ENCODE measurements at regions not wholly inside any gene's neighbourhood (a gene's known extent, or its start where the extent isn't known, plus 50 kb on each side); places are given as distances from the start of the nearest gene placed in this dataset.
"Not testable (repeated sequence)": the region's sequence is repeated elsewhere in the genome, so short reads cannot be mapped to it uniquely, and the experiment has no call there.

DNA sequence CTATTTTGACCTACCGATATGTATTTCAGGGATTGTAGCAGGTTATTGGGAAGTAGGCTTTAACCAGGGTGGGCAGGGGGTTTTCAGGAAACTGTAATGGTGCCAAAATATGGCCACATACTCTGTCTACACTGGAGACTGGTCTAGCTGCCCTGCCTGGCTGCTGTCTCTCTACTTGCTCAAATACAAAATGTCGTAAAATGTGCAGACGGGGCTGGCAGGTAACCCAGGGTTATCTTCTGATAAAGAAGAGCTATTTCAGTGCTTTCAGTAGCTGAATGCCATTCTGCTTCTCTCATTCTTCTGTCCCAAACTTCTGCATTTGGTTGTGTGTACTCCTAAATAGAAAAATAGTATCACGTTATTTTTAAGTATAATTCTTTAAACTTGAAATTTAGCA is 616.2 kb downstream of the EPM2A start:
- DNase-seq (ENCODE audit: low read depth): no peak

DNA sequence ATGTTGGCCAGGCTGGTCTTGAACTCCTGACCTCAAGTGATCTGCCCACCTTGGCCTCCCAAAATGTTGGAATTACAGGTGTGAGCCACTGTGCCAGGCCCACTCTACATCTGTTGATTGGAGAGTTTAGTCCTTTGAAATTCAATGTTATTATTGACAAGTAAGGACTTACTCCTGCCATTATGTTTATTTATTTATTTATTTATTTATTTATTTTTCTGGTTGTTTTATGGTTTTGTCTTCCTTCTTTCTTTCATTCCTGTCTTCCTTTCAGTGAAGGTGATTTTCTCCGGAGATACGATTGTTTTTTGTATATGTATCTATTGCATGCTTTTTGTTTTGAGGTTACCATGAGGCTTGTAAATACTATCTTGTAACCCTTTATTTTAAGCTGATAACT is 602.6 kb downstream of the EPM2A start:
- no peak for DNase-seq (ENCODE audit: low read depth)

DNA sequence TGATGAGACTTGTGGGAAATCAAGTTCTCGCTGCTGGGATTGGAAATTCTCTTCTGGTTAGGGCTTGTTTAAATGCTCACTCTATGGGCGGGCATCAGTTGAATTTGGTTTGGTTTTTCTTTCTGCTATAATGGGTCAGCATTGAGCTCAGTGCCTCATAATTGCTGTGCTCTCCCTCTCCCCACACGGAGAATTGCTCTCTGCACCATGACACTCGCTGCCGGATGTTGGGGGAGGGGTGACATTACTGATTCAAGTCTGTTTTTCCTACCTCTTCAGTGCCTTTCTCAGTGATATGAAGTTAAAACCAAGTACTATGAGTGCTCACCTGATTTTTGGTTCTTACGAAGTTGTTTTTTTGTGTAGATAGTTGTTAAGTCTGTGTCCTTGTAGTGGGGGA is 599.6 kb downstream of the EPM2A start:
- DNase-seq (ENCODE audit: low read depth): no peak

DNA sequence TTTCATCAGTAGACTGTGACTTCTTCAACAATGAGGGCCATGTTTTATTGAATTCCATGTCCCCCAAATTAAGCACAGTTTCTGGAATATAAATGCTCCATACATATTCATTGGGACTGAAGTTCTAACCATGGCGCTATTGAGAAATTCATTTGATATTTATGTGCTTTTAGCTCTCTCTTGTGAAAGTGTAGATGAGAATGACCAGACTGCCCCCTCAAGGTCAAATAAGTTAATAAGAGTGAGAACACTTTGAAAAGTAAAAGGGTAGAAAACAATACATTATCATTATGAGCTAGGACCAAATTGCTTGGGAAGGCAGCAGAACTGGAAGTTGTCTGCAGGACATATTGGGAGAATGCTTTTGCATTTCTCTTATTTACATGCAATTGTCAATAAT is 597.9 kb downstream of the EPM2A start:
- peak; percentile 58 for DNase-seq (ENCODE audit: low read depth)

DNA sequence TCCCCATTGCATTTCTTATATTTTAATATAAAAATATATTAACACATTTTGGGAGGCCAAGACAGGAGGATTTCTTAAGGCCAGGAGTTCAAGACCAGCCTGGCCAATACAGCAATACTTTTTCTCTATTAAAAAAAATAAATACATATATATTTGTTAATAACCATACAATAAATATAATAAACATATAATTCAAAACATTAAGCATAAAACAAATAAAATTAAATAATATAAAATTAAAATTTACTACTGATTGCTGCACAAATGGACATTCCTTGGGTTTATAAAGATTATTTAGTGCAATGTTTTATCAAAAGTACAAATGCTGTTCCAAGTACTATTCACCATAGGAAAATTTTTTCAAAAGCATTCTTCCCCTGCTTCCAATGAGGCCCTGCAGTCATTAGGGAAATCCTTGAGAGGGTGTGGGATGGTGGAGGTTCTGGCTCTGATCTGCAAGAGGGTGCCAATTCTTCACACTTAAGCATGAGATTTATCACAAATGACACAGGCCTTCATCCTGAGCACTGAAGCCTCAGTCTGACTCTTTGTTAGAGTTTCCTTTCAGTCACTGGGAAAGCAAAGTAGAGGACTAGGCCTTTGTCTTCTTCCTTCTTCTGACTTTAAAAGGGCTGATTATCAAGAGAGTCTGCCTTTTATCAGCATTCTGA is 596.7 kb downstream of the EPM2A start:
- DNase-seq (ENCODE audit: low read depth): no peak

DNA sequence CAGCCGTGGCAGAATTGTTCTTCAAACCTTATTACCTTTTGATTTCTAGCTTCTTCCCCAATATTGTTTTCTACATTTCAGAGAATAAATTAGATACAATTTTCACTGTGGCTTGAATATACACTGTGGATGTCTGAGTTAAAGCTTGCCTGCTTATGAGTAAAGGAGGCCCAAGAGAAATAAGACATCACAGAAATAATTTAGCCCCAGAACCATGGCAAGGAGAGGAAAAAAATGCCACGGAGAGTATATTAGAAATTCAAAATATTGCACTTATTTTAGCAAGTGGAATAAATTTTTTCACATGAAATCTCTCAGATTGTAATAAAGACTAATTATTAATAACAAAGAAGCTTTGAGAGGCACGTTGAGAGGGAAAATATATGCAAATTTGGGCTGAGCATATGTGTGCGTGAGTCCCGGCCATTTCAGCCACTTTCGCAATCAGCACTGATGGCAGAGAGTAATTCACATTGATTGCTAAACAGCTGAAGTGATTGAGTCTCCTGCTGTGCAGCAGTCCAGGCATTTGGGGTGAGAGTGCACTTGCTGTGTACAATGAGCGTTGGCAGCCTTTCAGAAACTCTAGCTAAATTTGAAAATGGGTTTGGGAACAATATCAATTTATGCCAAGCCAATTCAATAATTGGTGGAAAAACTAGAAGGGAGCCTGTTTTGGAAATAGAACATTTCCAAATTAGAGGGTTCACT is 596.0 kb downstream of the EPM2A start:
- peak; percentile 86 for DNase-seq (ENCODE audit: low read depth)

DNA sequence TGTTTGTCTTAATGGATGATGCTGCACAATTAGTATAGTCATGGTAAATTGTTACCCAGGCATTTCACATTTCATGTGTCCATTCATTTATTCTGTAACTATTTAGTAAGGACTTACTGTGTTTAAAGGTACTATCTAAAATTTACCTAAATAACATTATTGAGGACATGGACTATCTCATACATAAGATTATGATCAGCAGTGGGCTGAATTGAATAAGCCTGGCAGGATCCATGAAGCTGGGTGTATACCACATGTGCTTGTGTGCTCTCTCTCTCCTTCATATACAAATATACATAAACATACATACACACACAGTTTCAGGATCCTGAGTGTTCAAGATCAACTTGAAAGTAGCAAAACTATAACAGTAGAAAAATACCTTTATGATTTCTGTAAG is 595.4 kb downstream of the EPM2A start:
- no peak for DNase-seq (ENCODE audit: low read depth)

DNA sequence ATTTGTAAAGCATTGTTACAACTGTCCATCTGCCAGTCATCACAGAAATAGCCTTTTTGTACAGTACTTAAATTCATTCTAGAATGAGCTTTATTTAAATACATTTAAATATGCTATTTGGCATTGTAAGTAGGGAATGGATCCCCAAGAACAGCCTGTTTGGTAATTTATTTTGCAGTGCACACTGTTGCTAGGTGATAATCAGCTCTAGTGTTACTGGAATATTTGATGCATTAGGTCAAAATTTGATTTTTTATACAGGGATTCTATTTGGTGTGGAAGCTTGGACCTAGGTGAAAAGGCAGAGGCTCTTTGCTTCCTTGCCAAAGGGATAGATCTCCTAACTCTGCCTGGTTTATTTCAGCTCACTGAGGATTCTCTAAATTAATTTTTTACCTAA is 593.7 kb downstream of the EPM2A start:
- no peak for DNase-seq (ENCODE audit: low read depth)

DNA sequence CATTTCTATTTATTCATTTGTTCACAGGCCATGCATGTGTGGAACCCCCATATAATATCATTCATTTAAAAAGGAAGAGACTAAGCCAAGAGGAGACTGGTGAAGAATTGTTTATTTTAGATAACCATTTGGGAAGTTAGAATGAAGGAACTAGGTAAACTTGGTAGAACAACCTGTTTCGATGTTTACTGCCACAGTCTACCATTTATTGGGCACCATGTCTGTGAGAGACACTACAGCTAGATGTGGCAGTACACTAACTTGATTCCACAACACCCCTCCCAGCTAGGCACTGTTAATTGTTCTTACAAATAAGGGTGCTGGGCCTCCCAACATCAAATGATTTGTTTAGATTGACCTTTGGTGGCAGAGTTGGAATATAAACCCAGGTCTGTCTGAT is 592.4 kb downstream of the EPM2A start:
- DNase-seq (ENCODE audit: low read depth): no peak

DNA sequence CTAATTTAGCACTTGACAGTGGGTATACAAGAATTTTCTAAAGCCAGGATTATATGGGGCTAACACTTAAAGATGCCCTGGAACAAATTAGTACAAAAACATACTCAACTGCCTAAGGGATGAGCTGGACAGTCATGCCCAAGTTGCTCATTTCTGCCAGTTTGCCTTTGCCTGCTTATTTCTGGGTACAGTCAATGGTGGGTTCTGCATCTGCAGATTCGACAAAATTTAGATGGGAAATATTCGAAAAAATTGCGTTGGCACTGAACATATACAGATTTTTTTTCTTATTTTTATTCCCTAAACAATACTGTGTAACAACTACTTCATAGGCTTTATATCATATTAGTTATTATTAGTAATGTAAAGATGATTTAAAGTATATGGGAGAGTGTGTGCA is 591.9 kb downstream of the EPM2A start:
- DNase-seq (ENCODE audit: low read depth): no peak

DNA sequence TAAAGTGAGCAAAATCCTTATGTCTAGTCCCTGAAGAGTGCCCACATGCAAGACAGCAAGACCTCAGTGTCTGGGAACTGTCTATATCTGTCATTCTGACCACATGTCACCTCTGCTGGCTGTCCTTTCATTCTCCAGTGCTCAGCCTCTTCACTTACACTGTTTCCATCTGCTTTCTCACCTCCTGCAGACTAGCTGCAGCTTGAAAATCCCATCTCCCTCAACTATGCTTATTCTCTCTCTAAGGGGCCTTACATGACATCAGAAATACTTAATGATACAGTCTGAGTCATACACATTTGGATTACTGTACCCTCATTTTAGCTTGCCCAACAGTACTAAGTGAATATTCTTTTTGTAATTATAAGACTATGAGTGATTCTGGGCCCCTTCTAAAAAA is 587.8 kb downstream of the EPM2A start:
- DNase-seq (ENCODE audit: low read depth): peak; percentile 78

DNA sequence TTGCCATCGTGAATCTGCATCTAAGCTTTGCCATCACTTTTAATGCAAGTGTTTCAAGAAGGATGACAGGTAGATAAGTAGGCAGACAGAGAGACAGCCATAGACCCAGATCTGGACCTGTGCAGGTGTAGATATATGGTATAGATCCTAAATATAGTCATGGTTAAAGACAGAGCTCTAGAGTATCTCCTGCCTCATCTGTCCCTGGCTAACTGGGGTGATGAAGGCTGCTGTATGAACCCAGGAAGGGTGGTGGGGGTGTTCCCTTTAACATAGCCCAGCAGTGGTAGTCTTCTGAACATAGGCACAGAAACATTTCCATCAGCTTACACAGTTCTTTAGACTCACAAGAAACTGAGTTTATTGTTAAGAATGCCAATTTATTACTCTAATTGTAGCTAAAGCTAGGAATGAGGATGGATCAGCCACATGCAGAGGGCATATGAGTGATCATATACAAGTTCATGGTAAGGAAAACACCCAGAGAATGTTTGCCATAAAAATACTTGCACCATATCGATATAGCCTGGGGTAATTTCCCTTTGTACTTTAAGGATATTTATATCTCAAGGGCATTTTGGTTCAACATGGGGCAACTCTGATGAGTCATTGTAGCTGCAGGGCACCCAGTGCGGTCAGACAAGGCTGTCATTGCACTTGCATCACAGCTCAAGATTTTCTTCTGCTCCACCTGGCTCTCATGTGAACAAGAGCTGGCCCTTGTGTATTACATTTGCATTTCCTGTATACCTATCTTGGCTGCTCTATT is 587.2 kb downstream of the EPM2A start:
- peak; percentile 95 for DNase-seq (ENCODE audit: low read depth)

DNA sequence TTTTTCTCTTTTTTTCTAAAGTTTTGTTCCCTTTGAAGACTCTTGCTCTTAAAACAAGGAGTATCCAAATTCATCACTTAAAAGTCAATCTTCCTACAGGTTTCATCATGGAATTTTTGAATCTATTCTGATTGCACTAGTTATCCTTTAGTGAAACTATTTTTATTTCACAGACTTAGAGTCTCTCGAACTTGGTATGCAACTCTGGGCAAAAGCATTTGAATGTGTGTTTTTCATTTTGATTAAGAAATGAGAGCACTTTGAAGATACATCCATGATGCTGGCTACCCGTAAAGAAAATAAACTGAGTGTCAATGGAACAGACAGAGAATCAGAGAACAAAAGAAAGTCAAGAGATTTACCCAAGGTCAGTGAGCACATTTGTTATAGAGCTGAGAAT is 586.5 kb downstream of the EPM2A start:
- DNase-seq (ENCODE audit: low read depth): peak; percentile 64

DNA sequence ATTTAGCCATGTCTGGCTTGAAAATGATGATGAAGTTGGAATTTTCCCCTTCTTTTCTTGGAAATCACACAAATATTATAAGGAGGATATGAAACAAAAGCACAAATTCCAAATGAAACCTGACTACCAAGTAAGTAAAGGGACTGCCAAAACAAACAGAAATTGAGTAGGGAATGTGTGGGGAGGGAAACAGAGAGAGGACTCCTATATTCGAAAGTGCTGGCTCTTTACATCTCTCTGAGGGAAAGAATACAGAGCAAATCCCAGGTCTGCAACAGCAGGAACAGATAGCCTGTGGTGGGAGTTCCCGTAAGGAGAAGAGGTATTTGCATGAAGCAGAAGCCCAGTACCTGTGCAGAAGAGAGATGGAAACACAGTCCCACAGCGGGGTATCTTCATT is 583.7 kb downstream of the EPM2A start:
- DNase-seq (ENCODE audit: low read depth): peak; percentile 54

DNA sequence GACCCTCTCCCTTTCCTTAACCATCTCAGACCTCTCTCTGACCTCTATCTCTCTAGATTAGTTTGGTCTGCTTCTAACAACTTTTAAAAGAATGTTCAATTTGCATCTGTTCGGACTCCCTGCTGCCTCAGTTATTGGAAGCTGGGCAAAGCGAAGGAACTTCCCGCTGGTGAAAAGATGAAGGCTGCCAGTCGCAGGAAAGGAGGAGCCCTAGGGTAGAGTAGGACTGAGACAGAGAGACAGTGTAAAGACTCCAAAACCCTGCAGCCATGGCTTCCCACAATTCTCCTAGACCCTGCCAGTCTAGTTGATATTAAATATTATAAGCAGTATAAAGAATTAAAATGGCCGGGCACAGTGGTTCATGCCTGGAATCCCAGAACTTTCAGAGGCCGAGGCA is 581.8 kb downstream of the EPM2A start:
- no peak for DNase-seq (ENCODE audit: low read depth)

DNA sequence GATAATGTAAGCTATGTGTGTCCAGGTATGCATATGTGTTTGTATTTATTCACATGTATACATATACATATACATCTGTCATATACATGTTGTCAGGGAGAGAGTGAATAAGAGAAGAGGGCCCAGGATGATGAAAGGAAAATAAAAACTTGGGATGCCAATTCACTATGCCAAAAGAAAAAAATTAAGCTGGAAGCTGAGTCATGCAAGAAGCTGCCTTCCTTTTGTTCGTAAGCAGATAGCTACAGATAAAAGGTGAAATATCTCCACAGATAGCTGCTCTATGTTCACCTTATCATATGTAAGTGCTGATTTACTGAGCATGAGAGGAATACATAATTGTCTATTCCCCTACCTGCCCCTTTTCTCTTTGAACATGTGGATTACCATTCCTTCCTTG is 579.9 kb downstream of the EPM2A start:
- peak; percentile 33 for DNase-seq (ENCODE audit: low read depth)

DNA sequence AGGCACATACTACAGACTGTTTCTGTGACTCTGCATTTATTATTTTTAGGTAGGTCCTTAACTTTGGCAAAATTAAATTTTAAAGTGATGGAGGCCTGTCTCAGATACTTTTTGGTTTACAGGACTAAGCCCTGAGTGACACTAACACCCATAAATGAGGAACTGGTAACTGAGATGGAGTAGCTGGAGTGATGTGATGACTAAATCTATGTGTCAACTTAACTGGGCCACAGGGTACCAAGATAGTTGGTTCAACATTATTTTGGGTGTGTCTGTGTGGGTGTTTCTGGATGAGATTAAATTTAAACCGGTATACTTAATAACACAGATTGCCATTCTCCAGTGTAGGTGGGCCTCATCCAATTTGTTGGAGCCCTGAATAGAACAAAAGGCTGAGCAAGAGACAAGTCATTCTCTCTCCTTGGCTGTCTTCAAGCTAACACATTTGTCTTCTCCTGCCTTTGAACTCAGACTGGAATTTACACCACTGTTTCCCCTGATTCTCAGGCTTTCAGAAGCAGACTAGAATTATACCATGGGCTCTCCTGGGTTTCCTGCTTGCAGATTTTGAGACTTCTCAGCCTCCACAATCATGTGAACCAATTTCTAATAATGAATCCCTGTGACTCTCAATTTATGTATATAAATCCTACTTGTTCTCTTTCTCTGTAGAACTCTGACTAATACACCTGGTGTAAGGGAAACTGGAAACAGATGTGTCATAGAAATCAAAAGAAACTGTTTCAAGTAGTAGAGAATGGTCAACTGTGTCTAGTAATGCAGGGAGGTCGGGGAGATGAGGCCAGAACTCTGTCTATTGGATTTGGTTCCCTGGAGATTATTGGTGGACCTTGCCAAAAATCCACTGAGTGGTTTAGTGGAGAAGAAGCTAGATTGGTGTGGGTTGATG is 579.2 kb downstream of the EPM2A start:
- no peak for DNase-seq (ENCODE audit: low read depth)

DNA sequence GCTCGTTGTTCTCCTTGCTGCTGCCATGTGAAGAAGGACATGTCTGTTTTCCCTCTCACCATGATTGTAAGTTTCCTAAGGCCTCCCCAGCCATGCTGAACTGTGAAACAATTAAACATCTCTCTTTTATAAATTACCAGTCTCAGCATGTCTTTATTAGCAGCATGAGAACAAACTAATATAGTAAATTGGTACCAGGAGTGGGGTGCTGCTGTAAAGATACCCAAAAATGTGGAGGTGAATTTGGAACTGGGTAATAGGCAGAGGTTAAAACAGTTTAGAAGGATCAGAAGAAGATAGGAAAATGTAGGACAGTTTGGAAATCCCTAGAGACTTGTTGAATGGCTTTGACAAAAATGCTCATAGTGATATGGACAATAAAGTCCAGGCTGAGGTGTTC is 576.7 kb downstream of the EPM2A start:
- DNase-seq (ENCODE audit: low read depth): not testable (repeated sequence)

DNA sequence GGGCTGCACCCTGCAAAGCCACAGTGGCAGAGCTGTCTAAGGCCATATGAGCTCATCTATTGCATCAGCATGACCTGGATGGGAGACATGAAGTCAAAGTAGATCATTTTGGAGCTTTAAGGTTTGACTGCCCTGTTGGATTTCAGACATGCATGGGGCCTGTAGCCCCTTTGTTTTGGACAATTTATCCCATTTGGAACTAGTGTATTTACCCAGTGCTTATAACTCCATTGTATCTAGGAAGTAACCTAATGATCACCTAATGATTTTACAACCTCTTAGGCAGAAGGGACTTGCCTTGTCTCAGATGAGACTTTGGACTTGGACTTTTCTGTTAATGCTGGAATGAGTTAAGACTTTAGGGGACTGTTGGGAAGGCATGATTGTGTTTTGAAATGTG is 575.4 kb downstream of the EPM2A start:
- no peak for DNase-seq (ENCODE audit: low read depth)

DNA sequence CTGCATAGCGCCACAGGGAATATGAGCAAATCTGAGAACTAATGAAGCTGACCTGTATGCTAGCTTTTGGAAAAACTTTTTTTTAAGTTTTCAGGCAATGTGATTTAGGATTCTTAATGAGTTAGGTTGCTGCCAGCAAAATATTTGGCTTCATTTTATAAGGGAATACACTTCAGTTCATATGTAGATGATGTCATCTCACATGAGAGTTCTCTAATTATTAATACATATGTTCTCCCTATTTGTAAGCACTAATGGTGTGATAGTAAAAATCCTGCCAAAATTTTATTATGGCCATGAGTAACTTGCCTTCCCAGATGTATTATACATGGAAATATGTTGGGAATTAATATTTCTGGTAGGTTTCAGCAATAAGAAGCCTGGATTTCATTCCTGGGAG is 573.8 kb downstream of the EPM2A start:
- DNase-seq (ENCODE audit: low read depth): no peak

DNA sequence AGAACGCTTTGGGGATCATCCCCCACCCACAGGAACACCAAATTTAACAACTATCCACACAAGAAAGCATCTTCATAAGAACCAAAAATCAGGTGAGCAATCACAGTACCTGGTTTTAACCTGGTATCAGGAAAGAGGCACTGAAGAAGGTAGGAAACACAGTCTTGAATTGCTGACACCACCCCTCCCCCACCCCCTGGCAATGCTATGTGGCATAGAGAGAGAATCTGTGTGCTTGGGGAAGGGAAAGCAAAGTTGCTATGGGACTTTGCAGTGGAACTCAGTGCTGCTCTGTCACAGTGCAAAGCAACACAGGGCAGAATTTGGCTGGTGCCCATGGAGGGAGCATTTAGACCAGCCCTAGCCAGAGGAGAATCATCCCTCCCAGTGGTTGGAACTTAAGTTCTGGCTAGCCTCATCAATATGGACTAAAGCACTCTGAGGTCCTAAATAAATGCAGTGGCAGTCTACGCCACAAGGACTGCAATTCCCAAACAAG is 565.5 kb downstream of the EPM2A start:
- no peak for DNase-seq (ENCODE audit: low read depth)

DNA sequence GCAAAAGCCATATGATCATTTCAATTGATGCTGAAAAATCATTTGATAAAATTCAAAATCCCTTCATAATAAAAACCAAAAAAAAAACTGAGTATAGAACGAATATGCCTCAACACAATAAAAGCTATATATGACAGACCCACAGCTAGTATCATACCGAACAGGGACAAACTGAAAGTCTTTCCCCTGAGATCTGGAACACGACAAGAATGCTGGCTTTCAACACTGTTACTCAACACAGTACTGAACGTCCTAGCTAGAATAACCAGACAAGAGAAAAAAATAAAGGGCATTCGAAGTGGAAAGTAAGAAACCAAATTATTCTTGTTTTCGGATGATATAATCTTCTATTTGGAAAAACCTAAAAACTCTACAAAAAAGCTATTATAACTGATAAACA is 559.9 kb downstream of the EPM2A start:
- DNase-seq (ENCODE audit: low read depth): no peak

Data from fibroblast of gingiva (primary cell).